ENCODE measurements at regions not wholly inside any gene's neighbourhood (a gene's known extent, or its start where the extent isn't known, plus 50 kb on each side); places are given as distances from the start of the nearest gene placed in this dataset.
A peak's percentile ranks its signal among the peaks of the same experiment; 100 is the strongest.

DNA sequence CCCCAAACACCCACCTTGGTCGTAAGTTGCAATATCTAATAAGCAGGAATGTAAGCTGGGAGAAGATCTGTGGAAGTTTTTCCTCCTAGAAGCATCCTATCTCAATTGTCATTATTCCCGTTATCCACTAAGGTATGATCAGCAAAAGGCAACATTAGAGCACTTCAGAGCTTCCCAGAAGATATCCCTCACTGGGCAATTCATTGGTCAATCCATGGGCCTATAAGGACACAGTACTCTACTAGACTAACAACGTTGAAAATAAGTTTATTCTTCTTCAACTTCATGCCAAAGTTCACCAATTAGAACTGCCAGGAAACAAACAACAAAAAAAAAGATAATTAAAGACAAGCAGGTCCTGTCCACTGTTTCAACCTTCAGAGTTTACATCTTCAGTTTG lies 433.0 kb upstream of the POU3F3 start:
- no peak for TF ChIP-seq CTCF (IDR thresholded peaks at IDR 0.05)
- TF ChIP-seq POLR2A (IDR thresholded peaks at IDR 0.05): no peak
- intact Hi-C loops (cut with DNase I): no loop called here
- peak overlapping the region in 2 of 3 donors; percentile 53 to 66 for H3K27ac ChIP-seq
- ATAC-seq: peak; percentile 50 to 68 (median 62)
- no peaks in the 10 kb centered on the region for H3K36me3 ChIP-seq
- no peaks in the 10 kb centered on the region for H3K9me3 ChIP-seq
- no peak for DNase-seq
- peaks cover 0 to 25% (median 10%) of the 10 kb centered on the region in 4 donors for H3K4me1 ChIP-seq
- no peaks in the 10 kb centered on the region for H3K27me3 ChIP-seq
- 25% methylated on average over 3 of the region's 3 CpGs for WGBS (ENCODE audit: insufficient coverage, low coverage, low lambda C conversion rate, missing lambda C conversion rate)
- no peak overlapping the region for H3K4me3 ChIP-seq

DNA sequence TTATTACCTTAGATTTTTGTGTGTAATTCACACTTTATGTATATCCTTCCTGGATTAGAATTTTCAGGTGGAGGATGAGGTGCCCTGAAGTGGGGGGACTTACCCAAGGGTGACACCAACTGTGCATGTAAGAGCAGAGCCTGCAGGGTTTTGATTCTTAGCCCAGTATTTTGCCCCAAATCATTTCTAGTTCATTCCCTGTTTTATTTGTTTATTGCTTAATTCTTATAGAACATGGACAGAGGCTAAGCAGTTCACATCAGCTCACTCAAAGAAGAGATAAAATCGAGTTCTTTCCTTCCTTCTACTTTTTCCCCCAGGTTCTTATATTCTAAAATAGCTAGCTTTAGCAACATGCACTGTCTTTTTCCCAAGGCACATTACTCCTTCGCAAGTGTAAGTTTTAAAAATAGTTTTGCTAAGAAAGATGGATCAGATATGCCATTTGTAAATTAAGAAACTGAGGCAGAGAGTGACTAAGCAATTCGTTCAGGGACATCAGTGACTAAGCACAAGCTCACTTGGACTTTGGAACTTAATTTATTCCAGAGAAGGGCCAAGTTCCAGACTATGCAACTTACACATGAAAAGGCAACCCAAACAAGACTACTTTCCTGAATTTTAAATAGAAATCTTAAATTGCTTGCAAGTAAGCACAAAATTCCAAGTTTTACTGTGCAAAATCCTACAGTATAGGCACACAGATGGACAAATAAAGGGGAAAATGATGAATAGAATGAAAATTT lies 427.9 kb upstream of the POU3F3 start:
- intact Hi-C loops (cut with DNase I): no loop called here
- Histone ChIP-seq H3K27me3 (no peaks in the 10 kb centered on the region), H3K4me1 (peaks cover 0 to 27% (median 11%) of the 10 kb centered on the region in 4 donors), H3K9me3 (no peaks in the 10 kb centered on the region), H3K27ac (peak overlapping the region in 2 of 3 donors; percentile 46 to 57), H3K4me3 (no peak overlapping the region), H3K36me3 (no peaks in the 10 kb centered on the region)
- DNase-seq: no peak
- TF ChIP-seq POLR2A (IDR thresholded peaks at IDR 0.05) (no peak), CTCF (IDR thresholded peaks at IDR 0.05) (no peak)
- WGBS (ENCODE audit: insufficient coverage, low coverage, low lambda C conversion rate, missing lambda C conversion rate): 37% methylated on average over 3 of the region's 3 CpGs
- peak; percentile 79 to 84 (median 80) for ATAC-seq

DNA sequence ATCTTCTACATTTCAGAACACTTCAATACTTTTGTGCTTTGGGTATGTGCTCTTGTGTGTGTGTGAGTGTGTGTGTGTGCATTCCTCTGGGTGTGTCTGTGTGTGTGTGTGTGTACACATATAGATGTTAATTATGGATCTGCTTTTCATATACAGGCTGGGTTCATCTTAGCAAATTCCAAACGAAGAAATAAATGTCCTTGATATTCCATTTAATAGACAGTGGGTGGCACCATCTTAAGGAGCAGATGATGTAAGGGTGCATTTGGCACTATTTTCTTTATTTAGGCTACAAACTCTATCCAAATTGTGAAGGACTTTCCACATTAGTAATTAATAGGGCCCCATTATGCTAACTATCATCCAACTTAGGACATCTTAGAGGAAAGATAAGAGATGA lies 425.8 kb upstream of the POU3F3 start:
- TF ChIP-seq POLR2A (IDR thresholded peaks at IDR 0.05): no peak
- TF ChIP-seq CTCF (IDR thresholded peaks at IDR 0.05): no peak
- Histone ChIP-seq H3K36me3 (no peaks in the 10 kb centered on the region), H3K27me3 (no peaks in the 10 kb centered on the region), H3K9me3 (no peaks in the 10 kb centered on the region), H3K4me1 (peaks cover 0 to 24% (median 8%) of the 10 kb centered on the region in 4 donors), H3K4me3 (no peak overlapping the region), H3K27ac (no peak overlapping the region)
- ATAC-seq (no peak), DNase-seq (no peak)
- intact Hi-C loops (cut with DNase I): no loop called here
- 58% methylated on average over 1 of the region's 1 CpG for WGBS (ENCODE audit: insufficient coverage, low coverage, low lambda C conversion rate, missing lambda C conversion rate)

- no peak for TF ChIP-seq CTCF (IDR thresholded peaks at IDR 0.05)
- no peak for TF ChIP-seq POLR2A (IDR thresholded peaks at IDR 0.05)
- DNase-seq (no peak), ATAC-seq (no peak)
- Histone ChIP-seq H3K4me1 (peaks cover 0 to 29% (median 8%) of the 10 kb centered on the region in 4 donors), H3K27ac (peak overlapping the region in 1 of 3 donors; percentile 41), H3K4me3 (peak overlapping the region; percentile 12 to 34 (median 28)), H3K9me3 (no peaks in the 10 kb centered on the region), H3K27me3 (no peaks in the 10 kb centered on the region), H3K36me3 (no peaks in the 10 kb centered on the region)
- intact Hi-C loops (cut with DNase I): no loop called here
- WGBS (ENCODE audit: insufficient coverage, low coverage, low lambda C conversion rate, missing lambda C conversion rate): 69% methylated on average over 8 of the region's 8 CpGs
Observed at GRCh38 chr2:104429639-104430358, 424.1 kb upstream of the POU3F3 start.
